ENCODE measurements at regions not wholly inside any gene's neighbourhood (a gene's known extent, or its start where the extent isn't known, plus 50 kb on each side); places are given as distances from the start of the nearest gene placed in this dataset.

DNA sequence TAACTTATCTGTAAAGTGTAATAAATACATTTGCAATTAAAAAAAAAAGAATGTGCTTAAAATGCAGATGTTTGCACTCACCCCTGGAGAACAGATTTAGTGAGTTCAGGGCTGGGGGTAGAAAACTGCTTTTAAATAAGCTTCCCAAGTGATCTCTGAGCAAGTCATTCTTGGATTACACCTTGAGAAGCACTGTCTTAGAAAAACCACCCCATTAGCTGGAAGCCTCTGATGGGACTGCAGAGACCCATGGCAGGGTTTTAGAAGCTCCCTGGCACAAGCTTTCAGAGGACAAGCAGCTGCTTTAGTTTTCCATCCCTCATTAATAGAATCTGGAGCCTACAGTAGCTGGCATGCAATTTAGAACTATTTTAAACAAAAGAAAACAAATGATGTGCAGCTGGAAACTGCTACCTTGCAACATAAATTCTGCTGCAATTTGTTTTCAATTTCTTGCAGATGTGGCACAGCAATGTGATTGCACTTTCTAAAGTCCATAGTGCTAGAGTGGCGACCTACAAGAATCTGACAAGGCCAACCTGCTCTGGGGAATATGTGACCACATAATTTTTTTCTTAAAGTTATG, 141.5 kb downstream of the CDC42EP3 start:
- Histone ChIP-seq H3K4me3 (ENCODE audit: low read depth in 1 of 2, low read length in 2 of 2) (no peak overlapping the region), H3K27ac (ENCODE audit: low read depth, low read length) (no peak overlapping the region), H3K36me3 (ENCODE audit: control insufficient read depth in 1 of 2, insufficient read depth in 2 of 2, low read length in 2 of 2) (no peaks in the 10 kb centered on the region), H3K9me3 (ENCODE audit: control insufficient read depth in 1 of 2, low read length in 2 of 2) (no peaks in the 10 kb centered on the region), H3K27me3 (ENCODE audit: control insufficient read depth in 1 of 2, insufficient read depth in 2 of 2, low read length in 2 of 2) (no peaks in the 10 kb centered on the region), H3K9ac (ENCODE audit: low read depth in 1 of 2, low read length in 2 of 2) (no peak overlapping the region), H3K4me1 (ENCODE audit: control insufficient read depth in 1 of 2, insufficient read depth in 2 of 2, low read length in 2 of 2) (no peaks in the 10 kb centered on the region)

DNA sequence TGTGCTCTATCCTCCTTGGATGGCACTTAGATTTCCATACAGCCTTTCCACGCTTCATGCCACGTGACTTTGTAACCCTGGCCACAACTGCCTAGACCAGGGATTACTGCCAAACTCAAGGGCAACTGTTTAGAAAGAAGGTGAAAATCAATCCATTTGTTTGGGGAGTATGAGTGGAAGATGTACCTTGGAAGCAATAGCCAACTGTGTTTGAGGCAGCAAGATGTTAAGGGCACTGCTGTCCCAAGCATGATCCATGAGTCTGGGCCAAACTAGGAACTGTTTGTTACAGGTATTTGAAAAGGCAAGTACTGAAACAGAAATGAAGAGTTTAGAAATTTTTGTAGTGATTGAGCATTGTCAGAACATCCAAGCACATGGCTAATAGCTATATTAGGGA, 138.9 kb downstream of the CDC42EP3 start:
- no peaks in the 10 kb centered on the region for H3K36me3 ChIP-seq (ENCODE audit: control insufficient read depth in 1 of 2, insufficient read depth in 2 of 2, low read length in 2 of 2)
- no peaks in the 10 kb centered on the region for H3K4me1 ChIP-seq (ENCODE audit: control insufficient read depth in 1 of 2, insufficient read depth in 2 of 2, low read length in 2 of 2)
- no peak overlapping the region for H3K9ac ChIP-seq (ENCODE audit: low read depth in 1 of 2, low read length in 2 of 2)
- no peaks in the 10 kb centered on the region for H3K9me3 ChIP-seq (ENCODE audit: control insufficient read depth in 1 of 2, low read length in 2 of 2)
- H3K27ac ChIP-seq (ENCODE audit: low read depth, low read length): no peak overlapping the region
- no peaks in the 10 kb centered on the region for H3K27me3 ChIP-seq (ENCODE audit: control insufficient read depth in 1 of 2, insufficient read depth in 2 of 2, low read length in 2 of 2)
- no peak overlapping the region for H3K4me3 ChIP-seq (ENCODE audit: low read depth in 1 of 2, low read length in 2 of 2)

DNA sequence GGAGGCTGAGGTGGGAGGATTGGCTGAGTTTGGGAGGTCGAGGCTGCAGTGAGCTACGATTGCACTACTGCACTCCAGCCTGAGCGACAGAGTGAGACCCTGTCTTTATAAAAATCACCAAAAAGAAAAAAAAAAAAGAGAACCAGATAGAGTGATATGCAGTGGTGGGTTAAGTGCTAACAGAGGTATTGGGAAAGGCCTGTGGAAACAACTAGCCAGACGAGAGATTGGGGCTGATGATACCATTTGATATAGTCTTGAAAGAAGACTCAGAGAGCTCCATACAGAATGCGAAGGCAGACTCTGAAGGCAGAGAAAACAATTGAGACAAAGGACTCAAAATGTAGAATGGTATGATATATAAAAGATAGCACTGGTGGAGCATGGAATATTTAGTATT, 134.1 kb downstream of the CDC42EP3 start:
- Histone ChIP-seq H3K9me3 (ENCODE audit: control insufficient read depth in 1 of 2, low read length in 2 of 2) (no peaks in the 10 kb centered on the region), H3K4me1 (ENCODE audit: control insufficient read depth in 1 of 2, insufficient read depth in 2 of 2, low read length in 2 of 2) (no peaks in the 10 kb centered on the region), H3K4me3 (ENCODE audit: low read depth in 1 of 2, low read length in 2 of 2) (no peak overlapping the region), H3K9ac (ENCODE audit: low read depth in 1 of 2, low read length in 2 of 2) (no peak overlapping the region), H3K36me3 (ENCODE audit: control insufficient read depth in 1 of 2, insufficient read depth in 2 of 2, low read length in 2 of 2) (no peaks in the 10 kb centered on the region), H3K27ac (ENCODE audit: low read depth, low read length) (no peak overlapping the region), H3K27me3 (ENCODE audit: control insufficient read depth in 1 of 2, insufficient read depth in 2 of 2, low read length in 2 of 2) (no peaks in the 10 kb centered on the region)

DNA sequence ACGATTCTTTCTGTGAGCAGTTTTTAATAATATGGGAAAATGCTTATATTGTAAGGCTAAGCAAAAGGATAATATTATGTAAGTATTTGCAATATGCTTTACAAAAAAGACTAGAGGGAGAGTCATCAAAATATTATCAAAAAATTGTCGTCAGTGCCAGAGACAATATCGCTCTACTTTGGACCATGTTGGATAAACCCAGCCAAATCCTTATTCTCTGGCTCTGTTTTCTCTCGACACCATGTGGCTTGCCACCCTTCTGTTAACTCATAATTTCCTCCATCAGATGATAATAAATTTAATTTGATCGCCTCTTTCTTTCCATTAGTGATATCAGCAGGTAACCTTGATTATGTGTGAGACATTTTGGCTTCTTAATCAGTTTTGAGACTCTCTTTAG, 129.9 kb downstream of the CDC42EP3 start:
- Histone ChIP-seq H3K9me3 (ENCODE audit: control insufficient read depth in 1 of 2, low read length in 2 of 2) (no peaks in the 10 kb centered on the region), H3K36me3 (ENCODE audit: control insufficient read depth in 1 of 2, insufficient read depth in 2 of 2, low read length in 2 of 2) (no peaks in the 10 kb centered on the region), H3K9ac (ENCODE audit: low read depth in 1 of 2, low read length in 2 of 2) (no peak overlapping the region), H3K27ac (ENCODE audit: low read depth, low read length) (no peak overlapping the region), H3K4me3 (ENCODE audit: low read depth in 1 of 2, low read length in 2 of 2) (no peak overlapping the region), H3K4me1 (ENCODE audit: control insufficient read depth in 1 of 2, insufficient read depth in 2 of 2, low read length in 2 of 2) (no peaks in the 10 kb centered on the region), H3K27me3 (ENCODE audit: control insufficient read depth in 1 of 2, insufficient read depth in 2 of 2, low read length in 2 of 2) (no peaks in the 10 kb centered on the region)

DNA sequence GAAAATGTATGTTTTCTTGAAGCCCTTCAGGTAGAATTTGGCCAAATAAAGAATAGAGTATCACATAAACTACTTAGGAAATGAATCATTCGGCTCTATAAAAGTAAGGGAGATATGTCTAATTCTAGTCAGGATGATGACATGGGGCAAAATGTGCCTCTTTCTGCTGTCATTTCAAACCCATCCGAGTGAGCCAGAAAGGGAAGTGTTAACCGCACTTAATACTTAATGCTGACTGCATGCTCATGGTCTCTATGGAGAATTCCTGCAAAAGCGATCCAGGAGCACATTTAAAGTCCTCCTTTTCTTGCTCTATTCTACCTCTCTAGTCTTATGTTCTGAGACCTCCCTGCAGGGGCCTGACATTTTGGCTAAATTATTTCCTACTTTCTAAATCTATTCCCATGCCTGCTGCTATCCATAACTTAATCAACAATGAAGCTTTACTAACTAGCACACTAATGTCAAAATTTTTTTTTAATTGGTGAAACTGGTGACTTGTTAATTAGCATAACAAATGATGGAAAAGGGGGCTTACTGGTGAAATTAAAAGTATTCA, 127.4 kb downstream of the CDC42EP3 start:
- Histone ChIP-seq H3K27ac (ENCODE audit: low read depth, low read length) (no peak overlapping the region), H3K9ac (ENCODE audit: low read depth in 1 of 2, low read length in 2 of 2) (no peak overlapping the region), H3K9me3 (ENCODE audit: control insufficient read depth in 1 of 2, low read length in 2 of 2) (no peaks in the 10 kb centered on the region), H3K36me3 (ENCODE audit: control insufficient read depth in 1 of 2, insufficient read depth in 2 of 2, low read length in 2 of 2) (no peaks in the 10 kb centered on the region), H3K4me3 (ENCODE audit: low read depth in 1 of 2, low read length in 2 of 2) (no peak overlapping the region), H3K27me3 (ENCODE audit: control insufficient read depth in 1 of 2, insufficient read depth in 2 of 2, low read length in 2 of 2) (no peaks in the 10 kb centered on the region), H3K4me1 (ENCODE audit: control insufficient read depth in 1 of 2, insufficient read depth in 2 of 2, low read length in 2 of 2) (no peaks in the 10 kb centered on the region)

DNA sequence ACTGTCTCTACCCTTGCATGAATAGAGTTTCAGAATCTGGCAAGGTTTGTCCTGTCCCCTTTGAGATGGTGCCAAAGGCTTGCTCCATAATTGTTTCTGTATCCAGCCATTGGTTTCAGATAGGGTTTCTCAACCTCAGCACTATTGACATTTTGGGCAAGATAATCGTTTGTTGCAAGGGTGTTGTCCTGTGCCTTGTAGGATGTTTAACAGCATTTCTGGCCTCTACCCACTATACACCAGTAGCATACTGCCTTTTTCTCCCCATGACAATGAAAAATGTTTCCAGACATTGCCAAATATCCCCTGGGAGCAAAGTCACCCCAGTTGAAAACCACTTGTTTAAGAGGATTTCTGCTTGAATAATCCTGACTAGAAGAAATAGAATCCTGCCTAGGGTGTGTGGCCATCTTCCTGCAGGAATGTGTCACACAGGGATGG, 126.8 kb downstream of the CDC42EP3 start:
- no peaks in the 10 kb centered on the region for H3K36me3 ChIP-seq (ENCODE audit: control insufficient read depth in 1 of 2, insufficient read depth in 2 of 2, low read length in 2 of 2)
- no peaks in the 10 kb centered on the region for H3K27me3 ChIP-seq (ENCODE audit: control insufficient read depth in 1 of 2, insufficient read depth in 2 of 2, low read length in 2 of 2)
- no peak overlapping the region for H3K4me3 ChIP-seq (ENCODE audit: low read depth in 1 of 2, low read length in 2 of 2)
- no peaks in the 10 kb centered on the region for H3K4me1 ChIP-seq (ENCODE audit: control insufficient read depth in 1 of 2, insufficient read depth in 2 of 2, low read length in 2 of 2)
- no peak overlapping the region for H3K9ac ChIP-seq (ENCODE audit: low read depth in 1 of 2, low read length in 2 of 2)
- no peaks in the 10 kb centered on the region for H3K9me3 ChIP-seq (ENCODE audit: control insufficient read depth in 1 of 2, low read length in 2 of 2)
- no peak overlapping the region for H3K27ac ChIP-seq (ENCODE audit: low read depth, low read length)

DNA sequence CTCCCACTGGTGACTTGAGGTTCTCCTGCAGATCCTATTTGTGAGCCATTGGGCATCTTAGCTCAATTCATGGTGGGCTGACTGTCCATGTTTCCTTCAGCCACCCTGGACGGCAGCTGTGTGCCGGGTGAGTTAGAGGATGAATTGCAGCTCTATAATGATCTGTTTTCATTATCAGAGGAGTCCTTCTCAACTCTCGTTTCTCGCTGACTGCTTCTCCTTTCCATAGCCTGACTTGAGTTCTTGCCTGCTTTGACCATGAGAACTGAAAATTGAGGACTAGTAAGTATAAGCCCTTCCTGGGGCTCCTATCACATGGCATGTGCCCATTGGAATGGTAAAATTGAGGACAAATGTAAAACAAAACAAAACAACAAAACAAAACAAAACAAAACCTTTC, 121.8 kb downstream of the CDC42EP3 start:
- Histone ChIP-seq H3K27me3 (ENCODE audit: control insufficient read depth in 1 of 2, insufficient read depth in 2 of 2, low read length in 2 of 2) (no peaks in the 10 kb centered on the region), H3K9me3 (ENCODE audit: control insufficient read depth in 1 of 2, low read length in 2 of 2) (no peaks in the 10 kb centered on the region), H3K36me3 (ENCODE audit: control insufficient read depth in 1 of 2, insufficient read depth in 2 of 2, low read length in 2 of 2) (no peaks in the 10 kb centered on the region), H3K9ac (ENCODE audit: low read depth in 1 of 2, low read length in 2 of 2) (no peak overlapping the region), H3K27ac (ENCODE audit: low read depth, low read length) (no peak overlapping the region), H3K4me3 (ENCODE audit: low read depth in 1 of 2, low read length in 2 of 2) (no peak overlapping the region), H3K4me1 (ENCODE audit: control insufficient read depth in 1 of 2, insufficient read depth in 2 of 2, low read length in 2 of 2) (no peaks in the 10 kb centered on the region)

DNA sequence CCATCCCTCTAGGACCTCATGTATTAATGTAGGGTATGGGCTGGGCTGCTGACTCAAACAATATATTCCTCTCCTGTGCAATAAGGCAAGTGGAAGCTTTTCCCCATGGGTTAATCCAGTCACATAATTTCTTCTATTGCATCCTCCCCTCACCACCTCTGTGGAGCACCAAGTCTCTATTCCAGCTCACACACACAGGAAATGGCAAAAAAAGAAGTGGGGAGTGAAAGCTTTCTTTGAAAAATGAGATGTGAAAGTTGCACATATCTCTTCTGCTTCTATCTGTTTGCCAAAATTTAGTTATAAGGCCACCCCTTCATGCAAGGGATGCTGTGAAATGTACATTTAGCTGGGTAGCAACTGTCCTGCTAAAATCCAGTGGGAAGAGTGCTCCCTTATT, 121.3 kb downstream of the CDC42EP3 start:
- H3K4me1 ChIP-seq (ENCODE audit: control insufficient read depth in 1 of 2, insufficient read depth in 2 of 2, low read length in 2 of 2): no peaks in the 10 kb centered on the region
- H3K27ac ChIP-seq (ENCODE audit: low read depth, low read length): no peak overlapping the region
- H3K27me3 ChIP-seq (ENCODE audit: control insufficient read depth in 1 of 2, insufficient read depth in 2 of 2, low read length in 2 of 2): no peaks in the 10 kb centered on the region
- no peaks in the 10 kb centered on the region for H3K36me3 ChIP-seq (ENCODE audit: control insufficient read depth in 1 of 2, insufficient read depth in 2 of 2, low read length in 2 of 2)
- no peaks in the 10 kb centered on the region for H3K9me3 ChIP-seq (ENCODE audit: control insufficient read depth in 1 of 2, low read length in 2 of 2)
- H3K4me3 ChIP-seq (ENCODE audit: low read depth in 1 of 2, low read length in 2 of 2): no peak overlapping the region
- H3K9ac ChIP-seq (ENCODE audit: low read depth in 1 of 2, low read length in 2 of 2): no peak overlapping the region

DNA sequence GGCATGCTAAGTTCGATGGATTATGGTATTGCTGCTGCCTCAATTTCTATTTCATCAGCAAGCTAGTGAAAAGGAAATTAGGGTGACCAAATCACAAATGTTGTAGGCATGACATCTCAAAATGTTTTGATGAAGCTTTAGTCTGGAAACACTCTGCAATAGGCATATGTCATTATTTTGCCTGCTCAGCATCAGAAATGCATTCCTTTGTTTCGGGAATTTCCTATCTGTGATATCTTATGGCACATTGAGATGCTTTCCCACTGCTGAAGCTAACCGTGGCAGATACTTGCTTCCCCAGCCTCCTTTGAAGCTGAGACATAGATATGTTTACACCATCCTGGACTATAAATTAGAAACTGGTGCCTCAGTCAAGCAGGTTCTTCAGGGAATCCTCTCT, 119.7 kb downstream of the CDC42EP3 start:
- H3K27me3 ChIP-seq (ENCODE audit: control insufficient read depth in 1 of 2, insufficient read depth in 2 of 2, low read length in 2 of 2): no peaks in the 10 kb centered on the region
- H3K36me3 ChIP-seq (ENCODE audit: control insufficient read depth in 1 of 2, insufficient read depth in 2 of 2, low read length in 2 of 2): no peaks in the 10 kb centered on the region
- no peak overlapping the region for H3K9ac ChIP-seq (ENCODE audit: low read depth in 1 of 2, low read length in 2 of 2)
- H3K4me3 ChIP-seq (ENCODE audit: low read depth in 1 of 2, low read length in 2 of 2): no peak overlapping the region
- H3K9me3 ChIP-seq (ENCODE audit: control insufficient read depth in 1 of 2, low read length in 2 of 2): no peaks in the 10 kb centered on the region
- H3K27ac ChIP-seq (ENCODE audit: low read depth, low read length): no peak overlapping the region
- no peaks in the 10 kb centered on the region for H3K4me1 ChIP-seq (ENCODE audit: control insufficient read depth in 1 of 2, insufficient read depth in 2 of 2, low read length in 2 of 2)

DNA sequence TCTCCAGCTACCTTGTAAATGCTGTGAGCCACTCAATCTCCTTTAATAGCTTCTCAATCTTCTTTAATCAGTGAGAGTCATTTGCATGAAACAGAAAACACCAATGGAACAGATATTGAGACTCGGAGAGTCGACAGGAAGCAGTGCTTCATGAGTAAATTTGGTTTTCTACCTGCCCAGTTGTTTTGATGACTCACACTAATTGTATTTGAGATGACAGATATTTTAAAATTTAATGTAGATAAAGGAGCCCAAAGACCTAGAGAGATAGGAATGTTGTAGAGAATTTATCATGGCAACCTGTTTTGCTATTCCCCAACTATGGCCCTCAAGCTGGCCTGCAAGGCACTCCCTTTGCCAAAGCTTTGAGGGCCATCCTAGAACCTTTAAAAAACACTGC, 119.1 kb downstream of the CDC42EP3 start:
- Histone ChIP-seq H3K9me3 (ENCODE audit: control insufficient read depth in 1 of 2, low read length in 2 of 2) (no peaks in the 10 kb centered on the region), H3K27ac (ENCODE audit: low read depth, low read length) (no peak overlapping the region), H3K4me3 (ENCODE audit: low read depth in 1 of 2, low read length in 2 of 2) (no peak overlapping the region), H3K36me3 (ENCODE audit: control insufficient read depth in 1 of 2, insufficient read depth in 2 of 2, low read length in 2 of 2) (no peaks in the 10 kb centered on the region), H3K4me1 (ENCODE audit: control insufficient read depth in 1 of 2, insufficient read depth in 2 of 2, low read length in 2 of 2) (no peaks in the 10 kb centered on the region), H3K27me3 (ENCODE audit: control insufficient read depth in 1 of 2, insufficient read depth in 2 of 2, low read length in 2 of 2) (no peaks in the 10 kb centered on the region), H3K9ac (ENCODE audit: low read depth in 1 of 2, low read length in 2 of 2) (no peak overlapping the region)

Measured in duodenal mucosa (tissue), 2 donors.